ENCODE measurements at regions not wholly inside any gene's neighbourhood (a gene's known extent, or its start where the extent isn't known, plus 50 kb on each side); places are given as distances from the start of the nearest gene placed in this dataset.

GRCh38 chr4:12414181-12414812 is 985.6 kb upstream of the HS3ST1 start:
- TF ChIP-seq YY1 (IDR thresholded peaks at IDR 0.05; ENCODE audit: insufficient read depth, insufficient read length) (no peak), ZNF274 (IDR thresholded peaks at IDR 0.05; ENCODE audit: low read depth, low read length) (no peak), SUZ12 (IDR thresholded peaks at IDR 0.05; ENCODE audit: extremely low read depth, insufficient read depth, insufficient read length) (no peak)

All from NT2/D1 (cell line).